Midbrain (tissue), 1 donor: ENCODE measurements at regions not wholly inside any gene's neighbourhood (a gene's known extent, or its start where the extent isn't known, plus 50 kb on each side); places are given as distances from the start of the nearest gene placed in this dataset.
"Not testable (repeated sequence)": the region's sequence is repeated elsewhere in the genome, so short reads cannot be mapped to it uniquely, and the experiment has no call there.

Experiments
- DNase-seq: peaks from one replicate; lab custom pipeline; 2025; lab: John Stamatoyannopoulos, UW

- DNase-seq: no peak
These were observed 172.7 kb upstream of the TRIB2 start for GRCh38 chr2:12543978-12544558.

- DNase-seq: no peak
These were observed 169.1 kb upstream of the TRIB2 start for GRCh38 chr2:12547566-12548170.

DNA sequence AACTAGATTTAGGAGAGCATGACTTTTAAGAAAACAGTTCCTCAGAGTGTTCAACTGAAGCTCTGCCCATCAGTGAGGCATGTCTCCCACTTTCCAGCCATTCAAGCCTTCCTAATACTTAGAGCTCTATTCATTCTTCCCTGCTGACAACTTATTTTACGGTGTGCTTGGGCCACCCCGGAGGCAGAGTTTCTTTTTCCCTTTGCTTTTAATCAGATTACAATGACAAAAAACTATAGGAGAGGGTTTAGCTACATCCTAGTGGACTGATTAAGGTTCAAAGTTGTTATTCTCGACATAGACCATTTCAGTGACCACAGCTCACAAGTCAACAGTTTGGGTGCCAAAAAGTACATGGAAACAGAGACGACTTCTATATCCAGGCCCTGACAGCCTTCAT is 167.8 kb upstream of the TRIB2 start:
- no peak for DNase-seq

DNA sequence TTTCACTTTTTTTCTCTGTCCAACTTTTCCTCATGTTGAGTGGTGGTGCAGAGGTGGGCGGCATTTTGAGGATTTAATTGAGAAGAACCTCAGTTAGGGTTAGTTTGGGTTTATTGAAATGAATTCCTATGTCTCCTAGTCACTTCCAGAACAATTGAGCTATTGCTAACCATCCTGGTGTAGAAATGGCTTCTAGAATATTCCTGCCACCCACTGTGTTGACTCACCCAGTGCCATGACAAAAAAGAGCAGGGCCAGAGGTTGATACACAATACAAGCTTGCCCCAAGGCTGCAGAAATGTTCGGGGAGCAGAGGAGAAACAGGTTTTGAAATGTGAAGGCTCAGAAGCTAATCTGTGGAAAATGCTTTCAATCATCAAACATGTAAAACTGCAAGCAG is 167.1 kb upstream of the TRIB2 start:
- no peak for DNase-seq

GRCh38 chr2:12552092-12552491 is 164.6 kb upstream of the TRIB2 start:
- DNase-seq: no peak

GRCh38 chr2:12554224-12555011 is 162.3 kb upstream of the TRIB2 start:
- no peak for DNase-seq

DNA sequence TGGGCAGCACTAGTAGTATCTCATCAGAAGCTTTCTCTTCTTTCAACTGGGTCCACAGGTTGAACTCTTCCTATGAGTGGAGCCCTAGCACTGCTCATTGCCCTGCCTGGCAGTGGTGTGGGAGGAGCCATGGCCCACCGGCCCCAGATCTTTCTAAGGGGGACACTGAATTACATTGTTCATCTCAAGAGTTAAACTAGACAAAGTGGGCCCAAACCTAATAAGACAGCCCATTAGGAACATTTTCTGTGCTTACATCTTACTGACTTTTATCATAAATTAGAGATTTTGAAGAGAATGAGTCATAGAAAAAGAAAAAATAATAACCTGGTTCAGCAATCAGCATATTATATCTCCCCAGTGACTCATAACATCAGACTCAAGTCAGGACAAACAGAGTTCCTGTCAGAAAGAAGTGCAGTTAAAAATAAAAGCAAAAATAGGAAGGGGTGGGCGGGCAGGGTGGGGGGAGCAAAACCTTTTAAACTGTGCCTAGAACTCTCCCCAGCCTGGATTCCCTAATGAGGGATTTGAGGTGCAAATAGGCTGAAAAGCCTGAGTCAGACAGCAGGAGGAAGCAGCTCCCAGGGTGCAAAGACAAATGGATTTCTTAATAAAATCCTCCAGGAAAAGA is 161.6 kb upstream of the TRIB2 start:
- no peak for DNase-seq

DNA sequence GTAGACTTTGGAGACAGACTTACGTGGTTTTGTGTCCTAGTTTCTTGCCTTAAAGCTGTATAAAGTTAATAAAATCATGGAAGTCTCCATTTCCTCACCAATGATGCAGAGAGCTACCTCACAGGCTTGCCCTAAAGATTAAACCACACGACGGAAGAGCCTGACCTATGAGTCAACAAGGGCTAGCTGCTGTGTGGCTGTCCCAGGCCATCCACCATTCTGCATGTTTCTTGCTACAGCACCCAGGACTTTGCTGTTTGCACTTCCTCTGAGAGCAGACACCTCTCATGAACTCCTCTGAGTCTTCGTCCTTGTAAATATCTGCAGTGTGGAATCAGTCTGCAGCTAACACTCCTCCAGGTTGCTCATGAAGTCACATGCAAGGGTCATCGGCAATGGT is 160.0 kb upstream of the TRIB2 start:
- DNase-seq: no peak

DNA sequence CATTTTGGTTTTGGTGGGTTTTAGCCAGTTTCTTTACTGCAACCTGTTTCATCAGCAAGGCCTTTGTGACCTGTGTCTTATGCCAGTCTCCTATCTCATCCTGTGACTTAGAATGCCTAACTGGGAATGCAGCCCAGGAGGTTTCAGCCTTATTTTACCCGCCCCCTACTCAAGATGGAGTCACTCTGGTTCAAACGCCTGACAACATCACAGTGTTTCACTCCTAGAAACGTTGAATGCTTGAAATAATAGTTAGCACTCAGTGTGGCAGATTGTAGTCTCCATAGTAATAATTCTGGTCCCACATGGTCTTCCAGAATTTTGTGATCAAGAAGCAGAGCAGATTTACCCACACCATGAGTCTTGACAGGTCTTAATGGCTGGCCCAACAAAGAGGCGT is 159.0 kb upstream of the TRIB2 start:
- DNase-seq: no peak

DNA sequence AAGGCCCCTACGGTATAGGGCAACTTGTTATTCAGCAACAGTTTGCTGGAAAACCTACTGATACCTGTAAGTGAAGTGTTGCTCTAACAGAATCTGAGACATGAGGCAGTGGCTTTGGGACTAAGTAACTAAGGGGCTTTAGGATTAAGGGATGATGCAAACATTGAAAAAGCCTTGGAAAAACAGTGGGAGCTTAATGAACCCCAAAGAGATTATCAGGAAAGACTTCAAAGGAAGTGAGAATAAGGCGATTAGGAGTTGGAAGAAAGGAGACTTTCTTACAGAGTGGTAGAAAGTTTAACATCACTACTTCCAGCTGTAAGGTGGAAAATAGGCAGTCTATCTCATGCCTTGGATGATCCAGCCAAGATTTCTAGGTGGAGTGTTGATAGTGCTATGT is 158.2 kb upstream of the TRIB2 start:
- DNase-seq: no peak

DNA sequence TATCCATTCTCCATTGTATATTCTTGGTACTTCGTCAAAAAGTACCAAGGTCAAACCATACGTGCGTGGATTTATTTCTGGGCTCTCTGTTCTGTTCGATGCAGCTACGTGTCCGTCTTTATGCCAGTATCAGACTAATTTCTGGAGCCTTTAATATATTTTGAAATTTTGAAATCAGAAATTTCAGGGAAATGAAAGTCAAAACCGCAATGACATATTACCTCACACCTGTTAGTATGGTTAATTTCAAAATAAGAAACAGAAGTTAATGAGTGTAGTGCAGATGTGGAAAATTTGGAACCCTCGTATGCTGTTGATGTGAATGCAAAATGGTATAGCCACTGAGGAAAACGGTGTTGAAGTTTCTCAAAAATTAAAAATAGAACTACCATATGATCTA is 156.1 kb upstream of the TRIB2 start:
- DNase-seq: no peak

GRCh38 chr2:12567411-12567810 is 149.3 kb upstream of the TRIB2 start:
- no peak for DNase-seq

DNA sequence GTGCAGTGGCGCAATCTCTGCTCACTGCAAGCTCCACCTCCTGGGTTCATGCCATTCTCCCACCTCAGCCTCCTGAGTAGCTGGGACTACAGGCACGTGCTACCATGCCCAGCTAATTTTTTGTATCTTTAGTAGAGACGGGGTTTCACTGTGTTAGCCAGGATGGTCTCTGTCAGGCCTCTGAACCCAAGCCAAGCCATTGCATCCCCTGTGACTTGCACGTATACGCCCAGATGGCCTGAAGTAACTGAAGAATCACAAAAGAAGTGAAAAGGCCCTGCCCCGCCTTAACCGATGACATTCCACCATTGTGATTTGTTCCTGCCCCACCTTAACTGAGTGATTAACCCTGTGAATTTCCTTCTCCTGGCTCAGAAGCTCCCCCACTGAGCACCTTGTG is 147.2 kb upstream of the TRIB2 start:
- not testable (repeated sequence) for DNase-seq

DNA sequence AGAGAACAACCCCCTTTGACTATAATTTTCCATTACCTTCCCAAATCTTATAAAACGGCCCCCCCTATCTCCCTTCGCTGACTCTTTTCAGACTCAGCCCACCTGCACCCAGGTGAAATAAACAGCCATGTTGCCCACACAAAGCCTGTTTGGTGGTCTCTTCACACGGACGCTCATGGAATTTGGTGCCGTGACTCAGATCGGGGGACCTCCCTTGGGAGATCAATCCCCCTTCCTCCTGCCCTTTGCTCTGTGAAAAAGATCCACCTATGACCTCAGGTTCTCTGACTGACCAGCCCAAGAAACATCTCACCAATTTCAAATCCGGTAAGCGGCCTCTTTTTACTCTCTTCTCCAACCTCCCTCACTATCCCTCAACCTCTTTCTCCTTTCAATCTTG is 146.8 kb upstream of the TRIB2 start:
- not testable (repeated sequence) for DNase-seq

GRCh38 chr2:12577091-12577490 is 139.6 kb upstream of the TRIB2 start:
- no peak for DNase-seq

- DNase-seq: no peak
These were observed 139.0 kb upstream of the TRIB2 start for GRCh38 chr2:12577567-12578253.

- DNase-seq: no peak
These were observed 137.7 kb upstream of the TRIB2 start for GRCh38 chr2:12579018-12579417.

DNA sequence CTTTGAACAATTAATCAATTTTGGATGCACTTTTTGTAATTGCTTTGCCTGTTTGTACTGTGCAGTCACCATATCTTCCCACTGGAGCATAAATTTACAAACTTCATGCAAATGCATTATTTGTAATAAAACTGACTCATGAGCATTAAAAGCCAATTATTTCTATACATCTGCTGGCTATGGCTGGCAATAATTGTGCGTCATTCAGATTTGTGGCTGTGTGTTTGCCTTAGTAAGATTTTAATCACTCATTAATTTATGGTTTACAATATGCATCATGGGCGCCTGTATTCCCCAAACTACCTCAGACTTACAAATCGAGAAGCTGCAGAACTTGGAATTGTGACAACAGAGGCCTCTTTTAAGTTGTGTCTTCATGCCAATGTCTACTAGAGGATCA is 132.4 kb upstream of the TRIB2 start:
- no peak for DNase-seq

GRCh38 chr2:12585784-12586183 is 131.0 kb upstream of the TRIB2 start:
- no peak for DNase-seq

GRCh38 chr2:12587228-12587627 is 129.5 kb upstream of the TRIB2 start:
- no peak for DNase-seq

DNA sequence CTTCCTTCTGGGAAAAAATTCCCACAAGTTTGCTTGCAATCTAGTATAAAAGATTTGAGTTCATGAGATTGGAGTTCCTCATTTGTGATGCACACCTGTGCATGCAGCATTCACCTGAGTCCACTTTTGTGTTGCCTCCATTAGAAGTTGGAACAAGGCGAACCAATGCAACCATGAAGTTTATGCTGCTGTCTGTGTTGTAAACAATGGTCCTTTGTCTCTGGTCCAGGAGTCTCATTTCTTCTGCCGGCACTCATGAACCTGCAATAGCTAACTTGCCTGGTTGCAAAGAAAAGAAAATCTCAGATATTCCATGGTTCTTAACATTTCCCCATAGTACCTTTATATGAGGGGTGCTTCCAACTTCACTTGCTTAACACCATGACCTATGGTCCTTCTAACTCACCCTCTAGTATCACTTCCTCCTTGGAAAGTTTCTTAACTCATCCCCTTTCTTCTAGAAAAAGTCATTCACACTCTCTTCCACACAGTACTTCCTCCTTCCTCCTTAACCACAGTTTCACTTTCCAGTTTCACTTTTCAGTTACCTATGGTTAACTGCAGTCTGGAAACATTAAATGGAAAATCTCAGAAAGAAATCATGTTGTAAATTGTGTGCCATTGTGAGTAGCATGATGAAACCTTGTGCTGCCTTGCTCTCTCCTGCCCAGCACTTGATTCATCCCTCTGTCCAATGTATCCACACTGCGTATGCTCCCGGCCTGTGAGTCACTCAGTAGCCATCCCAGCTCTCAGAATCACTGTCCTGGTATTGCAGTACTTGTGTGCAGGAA is 128.8 kb upstream of the TRIB2 start:
- peak; percentile 5 for DNase-seq

- no peak for DNase-seq
These were observed 127.8 kb upstream of the TRIB2 start for GRCh38 chr2:12588986-12589385.
